Lower leg skin (tissue), 3 donors: ENCODE measurements at regions not wholly inside any gene's neighbourhood (a gene's known extent, or its start where the extent isn't known, plus 50 kb on each side); places are given as distances from the start of the nearest gene placed in this dataset.

Experiments used
- POLR2A ChIP-seq, 2 donors: fragments of 450-650 bp; IDR thresholded peaks; one replicate each; pipeline ENCODE4 v1.6.1; 2016 to 2017; ENCODE audit warnings: antibody characterized with exemption in 2 of 2, mild to moderate bottlenecking in 1 of 2, moderate library complexity in 1 of 2
- TF ChIP-seq, protein P1 (sequence below), 3 donors: fragments of 450-650 bp; IDR thresholded peaks; one replicate each; pipeline ENCODE4 v1.5.1; 2016; ENCODE audit warnings: antibody characterized with exemption in 3 of 3, mild to moderate bottlenecking in 3 of 3, moderate library complexity in 2 of 3

- TF ChIP-seq, protein P1, sequence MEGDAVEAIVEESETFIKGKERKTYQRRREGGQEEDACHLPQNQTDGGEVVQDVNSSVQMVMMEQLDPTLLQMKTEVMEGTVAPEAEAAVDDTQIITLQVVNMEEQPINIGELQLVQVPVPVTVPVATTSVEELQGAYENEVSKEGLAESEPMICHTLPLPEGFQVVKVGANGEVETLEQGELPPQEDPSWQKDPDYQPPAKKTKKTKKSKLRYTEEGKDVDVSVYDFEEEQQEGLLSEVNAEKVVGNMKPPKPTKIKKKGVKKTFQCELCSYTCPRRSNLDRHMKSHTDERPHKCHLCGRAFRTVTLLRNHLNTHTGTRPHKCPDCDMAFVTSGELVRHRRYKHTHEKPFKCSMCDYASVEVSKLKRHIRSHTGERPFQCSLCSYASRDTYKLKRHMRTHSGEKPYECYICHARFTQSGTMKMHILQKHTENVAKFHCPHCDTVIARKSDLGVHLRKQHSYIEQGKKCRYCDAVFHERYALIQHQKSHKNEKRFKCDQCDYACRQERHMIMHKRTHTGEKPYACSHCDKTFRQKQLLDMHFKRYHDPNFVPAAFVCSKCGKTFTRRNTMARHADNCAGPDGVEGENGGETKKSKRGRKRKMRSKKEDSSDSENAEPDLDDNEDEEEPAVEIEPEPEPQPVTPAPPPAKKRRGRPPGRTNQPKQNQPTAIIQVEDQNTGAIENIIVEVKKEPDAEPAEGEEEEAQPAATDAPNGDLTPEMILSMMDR (IDR thresholded peaks at IDR 0.05) = no peak
- TF ChIP-seq POLR2A (IDR thresholded peaks at IDR 0.05) = no peak
These were observed 443.5 kb downstream of the PREX1 start for GRCh38 chr20:48384147-48384818.
